ENCODE measurements at regions not wholly inside any gene's neighbourhood (a gene's known extent, or its start where the extent isn't known, plus 50 kb on each side); places are given as distances from the start of the nearest gene placed in this dataset.
"Not testable (repeated sequence)": the region's sequence is repeated elsewhere in the genome, so short reads cannot be mapped to it uniquely, and the experiment has no call there.

GRCh38 chrX:123803984-123804365 lies 55.9 kb upstream of the XIAP start:
- not testable (repeated sequence) for TF ChIP-seq ZNF565 (CRISPR knock-in tag; conservative IDR thresholded peaks at IDR 0.05; ENCODE audit: low read depth); CSDC2 (CRISPR knock-in tag; IDR thresholded peaks at IDR 0.05); OSR1 (CRISPR knock-in tag; IDR thresholded peaks at IDR 0.05); ZNF8 (CRISPR knock-in tag; IDR thresholded peaks at IDR 0.05); RARB (CRISPR knock-in tag; IDR thresholded peaks at IDR 0.05); ZC3H10 (CRISPR knock-in tag; IDR thresholded peaks at IDR 0.05); TOX (CRISPR knock-in tag; IDR thresholded peaks at IDR 0.05; ENCODE audit: borderline replicate concordance); ESRRG (CRISPR knock-in tag; IDR thresholded peaks at IDR 0.05); PPARA (CRISPR knock-in tag; IDR thresholded peaks at IDR 0.05; ENCODE audit: borderline replicate concordance); SNAI2 (CRISPR knock-in tag; IDR thresholded peaks at IDR 0.05); CREB5 (CRISPR knock-in tag; IDR thresholded peaks at IDR 0.05; ENCODE audit: low read depth); ISL1 (CRISPR knock-in tag; IDR thresholded peaks at IDR 0.05); PATZ1 (CRISPR knock-in tag; IDR thresholded peaks at IDR 0.05; ENCODE audit: borderline replicate concordance); ARNTL (CRISPR knock-in tag; IDR thresholded peaks at IDR 0.05; ENCODE audit: borderline replicate concordance, low read depth)

All from SK-N-SH treated with all-trans-retinoic acid at 6 μM for 48 hours (cell line).